ENCODE measurements at regions not wholly inside any gene's neighbourhood (a gene's known extent, or its start where the extent isn't known, plus 50 kb on each side); places are given as distances from the start of the nearest gene placed in this dataset.

DNA sequence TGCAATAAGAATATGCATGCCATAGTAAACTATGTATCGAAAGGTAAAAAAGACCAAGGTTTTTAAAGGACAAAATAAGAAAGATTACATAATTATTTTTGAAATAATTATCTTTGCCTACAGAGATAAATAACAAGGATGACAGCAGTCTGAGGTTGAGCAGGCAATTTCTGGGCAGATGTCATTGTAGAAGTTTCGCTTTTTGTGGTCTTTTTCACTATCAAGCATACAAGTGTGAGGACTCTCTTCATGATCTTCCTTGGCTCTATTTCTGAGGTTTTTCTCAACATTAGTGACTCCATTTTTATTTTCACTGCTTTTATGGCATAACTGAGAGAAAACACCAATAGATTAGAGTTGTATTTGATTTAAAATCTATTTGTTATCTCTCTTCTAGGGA is 1337.9 kb upstream of the EPHA6 start:
- no peak for ATAC-seq (ENCODE audit: poor library complexity)
- ChIA-PET POLR2A (no interaction called here), CTCF (no interaction called here)
- H3K9me3 Mint-ChIP-seq = peaks cover 4% of the 10 kb centered on the region
- Histone ChIP-seq H3K27me3 (ENCODE audit: control insufficient read depth in 1 of 2, insufficient read depth in 2 of 2, low read length in 2 of 2) (no peaks in the 10 kb centered on the region), H3K4me3 (ENCODE audit: low read length) (no peak overlapping the region), H3K9me3 (ENCODE audit: control insufficient read depth in 1 of 2, insufficient read depth in 1 of 2, low read length in 2 of 2) (peaks cover 0 to 3% of the 10 kb centered on the region in 2 experiments), H3K36me3 (ENCODE audit: insufficient read depth, low read length) (no peaks in the 10 kb centered on the region), H3K27ac (ENCODE audit: low read depth in 1 of 2, low read length in 2 of 2) (no peak overlapping the region), H3K4me1 (ENCODE audit: insufficient read depth, low read length) (no peaks in the 10 kb centered on the region)
- H3K27ac Mint-ChIP-seq = no peak overlapping the region
- intact Hi-C loops (cut with DNase I, micrococcal nuclease) = no loop called here
- no peaks in the 10 kb centered on the region for H3K4me1 Mint-ChIP-seq (ENCODE audit: low read depth)
- DNase-seq = no peak
- no peak overlapping the region for H3K4me3 Mint-ChIP-seq
- no peaks in the 10 kb centered on the region for H3K36me3 Mint-ChIP-seq (ENCODE audit: low read depth)
- TF ChIP-seq CTCF (IDR thresholded peaks at IDR 0.05) = no peak
- H3K27me3 Mint-ChIP-seq = no peaks in the 10 kb centered on the region

- intact Hi-C loops (cut with DNase I, micrococcal nuclease) = no loop called here
- CTCF ChIA-PET = no interaction called here
- Mint-ChIP-seq H3K4me3 (no peak overlapping the region), H3K9me3 (no peaks in the 10 kb centered on the region), H3K4me1 (ENCODE audit: low read depth) (no peaks in the 10 kb centered on the region), H3K36me3 (ENCODE audit: low read depth) (no peaks in the 10 kb centered on the region), H3K27ac (no peak overlapping the region), H3K27me3 (no peaks in the 10 kb centered on the region)
- Histone ChIP-seq H3K36me3 (ENCODE audit: insufficient read depth, low read length) (no peaks in the 10 kb centered on the region), H3K27ac (ENCODE audit: low read depth in 1 of 2, low read length in 2 of 2) (no peak overlapping the region), H3K27me3 (ENCODE audit: control insufficient read depth in 1 of 2, insufficient read depth in 2 of 2, low read length in 2 of 2) (no peaks in the 10 kb centered on the region), H3K9me3 (ENCODE audit: control insufficient read depth in 1 of 2, insufficient read depth in 1 of 2, low read length in 2 of 2) (peaks cover 0 to 10% of the 10 kb centered on the region in 2 experiments), H3K4me1 (ENCODE audit: insufficient read depth, low read length) (no peaks in the 10 kb centered on the region), H3K4me3 (ENCODE audit: low read length) (no peak overlapping the region)
- ATAC-seq (ENCODE audit: poor library complexity) = no peak
- no peak for DNase-seq
- POLR2A ChIA-PET = no interaction called here
- no peak for TF ChIP-seq CTCF (IDR thresholded peaks at IDR 0.05)
Measured at GRCh38 chr3:95506174-95506573, 1308.2 kb upstream of the EPHA6 start.

DNA sequence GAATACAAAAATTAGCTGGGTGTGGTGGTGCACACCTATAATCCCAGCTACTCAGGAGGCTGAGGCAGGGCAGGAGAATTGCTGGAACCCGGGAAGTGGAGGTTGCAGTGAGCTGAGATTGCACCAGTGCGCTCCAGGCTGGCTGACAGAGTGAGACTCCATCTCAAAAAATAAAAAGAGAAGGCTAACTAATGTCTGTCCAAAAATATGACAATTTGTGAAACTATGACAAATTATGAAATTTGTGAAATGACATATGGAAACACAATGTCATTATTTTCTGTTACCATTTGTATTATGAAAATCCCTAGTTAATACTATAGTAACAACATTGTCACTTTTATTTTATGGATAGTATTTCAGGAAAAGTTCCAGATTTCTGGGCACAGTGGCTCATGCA is 1306.3 kb upstream of the EPHA6 start:
- Histone ChIP-seq H3K36me3 (ENCODE audit: insufficient read depth, low read length) (no peaks in the 10 kb centered on the region), H3K4me1 (ENCODE audit: insufficient read depth, low read length) (no peaks in the 10 kb centered on the region), H3K27ac (ENCODE audit: low read depth in 1 of 2, low read length in 2 of 2) (no peak overlapping the region), H3K9me3 (ENCODE audit: control insufficient read depth in 1 of 2, insufficient read depth in 1 of 2, low read length in 2 of 2) (peaks cover 0 to 8% of the 10 kb centered on the region in 2 experiments), H3K4me3 (ENCODE audit: low read length) (no peak overlapping the region), H3K27me3 (ENCODE audit: control insufficient read depth in 1 of 2, insufficient read depth in 2 of 2, low read length in 2 of 2) (no peaks in the 10 kb centered on the region)
- no peak for TF ChIP-seq CTCF (IDR thresholded peaks at IDR 0.05)
- ChIA-PET POLR2A (no interaction called here), CTCF (no interaction called here)
- ATAC-seq (ENCODE audit: poor library complexity) (no peak), DNase-seq (no peak)
- Mint-ChIP-seq H3K4me3 (no peak overlapping the region), H3K27ac (no peak overlapping the region), H3K27me3 (no peaks in the 10 kb centered on the region), H3K4me1 (ENCODE audit: low read depth) (no peaks in the 10 kb centered on the region), H3K9me3 (peaks cover 2% of the 10 kb centered on the region), H3K36me3 (ENCODE audit: low read depth) (no peaks in the 10 kb centered on the region)
- intact Hi-C loops (cut with DNase I, micrococcal nuclease) = no loop called here
